GM18861 (cell line): ENCODE measurements at regions not wholly inside any gene's neighbourhood (a gene's known extent, or its start where the extent isn't known, plus 50 kb on each side); places are given as distances from the start of the nearest gene placed in this dataset.

Experiments used
- ATAC-seq: cut with Tn5 transposase; IDR thresholded peaks from one replicate; pipeline ENCODE4 v1.9.1; 2021; ENCODE audit not compliant: unreplicated experiment

GRCh38 chr4:129532573-129532972 lies 436.6 kb downstream of the C4orf33 start:
- peak; percentile 88 for ATAC-seq

DNA sequence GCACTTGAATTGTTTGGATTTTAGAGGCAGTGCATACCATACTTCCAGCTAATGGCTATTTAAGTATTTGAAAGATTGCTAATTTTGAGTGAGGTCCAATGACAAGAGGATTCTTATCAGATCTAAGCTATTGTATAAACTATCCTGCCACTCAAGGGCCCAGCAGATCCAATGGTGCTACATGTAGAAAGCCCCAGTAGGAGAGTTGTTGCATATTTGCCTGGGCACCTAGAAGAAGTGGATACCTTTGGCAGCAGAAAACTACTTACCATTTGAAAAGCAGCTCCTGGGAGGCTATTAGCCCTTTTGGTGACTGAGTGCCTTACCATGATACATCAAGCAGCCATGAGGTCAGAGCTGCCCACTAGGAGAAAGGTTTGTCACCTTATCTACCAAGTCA lies 447.3 kb downstream of the C4orf33 start:
- ATAC-seq, result no peak

DNA sequence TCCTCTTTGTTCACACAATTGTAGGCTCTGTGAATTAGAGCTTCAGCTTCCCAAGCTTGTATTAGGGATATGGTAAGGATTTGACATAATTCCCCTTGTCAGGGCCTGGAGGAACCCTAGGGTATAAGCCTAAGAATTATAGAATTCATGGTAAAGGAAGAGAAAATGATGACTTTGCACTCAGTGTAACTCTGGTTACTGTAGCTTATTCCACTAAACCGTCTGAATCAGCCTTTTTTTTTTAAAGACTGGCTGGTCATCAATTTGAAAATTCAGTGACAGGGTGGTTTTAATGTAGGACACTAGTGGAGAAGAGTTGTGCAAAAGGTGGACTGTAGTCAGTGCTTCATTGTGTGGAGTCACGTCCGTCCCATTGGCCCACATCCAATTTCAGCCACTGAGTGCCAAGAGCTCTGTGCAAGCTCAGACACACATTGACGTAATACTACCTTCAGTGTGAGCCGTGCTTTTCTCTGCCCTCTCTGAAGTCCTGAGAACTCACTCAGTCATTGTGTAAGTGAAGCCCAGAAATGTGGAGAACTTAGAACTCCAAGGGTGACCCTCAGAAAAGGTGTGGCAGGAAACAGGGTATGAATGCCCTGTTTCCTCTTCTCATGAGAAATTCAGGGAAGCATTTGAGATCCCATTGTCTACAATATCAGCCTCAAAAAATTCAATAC lies 449.8 kb downstream of the C4orf33 start:
- no peak for ATAC-seq

DNA sequence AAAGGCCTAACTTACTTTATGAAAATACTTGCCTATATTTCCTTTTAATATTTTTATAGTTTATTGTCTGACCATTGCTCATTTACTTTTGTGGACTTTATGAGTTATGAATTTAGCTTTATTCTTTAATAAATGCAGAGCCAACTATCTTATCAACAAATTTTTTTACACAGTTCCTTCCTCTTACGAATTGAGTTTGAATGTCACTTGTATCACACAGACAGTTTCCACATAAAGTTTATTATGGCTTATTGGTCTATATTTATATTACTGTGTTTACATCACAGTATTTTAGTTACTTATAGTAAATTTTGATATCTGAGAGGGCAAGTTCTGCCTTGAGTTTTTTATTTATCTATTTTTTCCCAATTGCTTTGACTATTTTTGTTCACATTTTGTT lies 450.6 kb downstream of the C4orf33 start:
- ATAC-seq, result no peak

DNA sequence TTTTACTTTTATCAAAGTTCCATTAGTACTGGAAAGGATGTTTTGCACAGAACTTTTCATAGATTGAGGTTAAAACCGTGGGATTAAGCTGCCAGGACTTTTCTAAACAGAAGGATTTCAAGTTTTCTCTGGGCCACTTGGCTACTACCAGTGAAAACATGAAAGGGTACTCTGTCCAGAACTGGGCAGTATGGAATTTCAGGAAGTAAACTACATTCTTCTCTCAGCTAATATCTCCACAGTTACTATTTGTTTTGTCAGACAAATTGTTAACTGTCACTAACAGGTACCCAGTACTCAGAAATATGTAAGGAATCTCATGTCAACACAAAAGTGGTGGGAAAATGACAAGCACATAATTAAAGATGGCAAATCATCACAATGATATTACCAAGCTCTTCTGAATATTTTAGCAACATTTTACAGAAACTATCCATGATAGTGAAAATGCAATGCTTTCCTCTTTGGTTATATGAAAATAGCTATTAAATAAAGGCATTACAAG lies 454.4 kb downstream of the C4orf33 start:
- no peak for ATAC-seq

DNA sequence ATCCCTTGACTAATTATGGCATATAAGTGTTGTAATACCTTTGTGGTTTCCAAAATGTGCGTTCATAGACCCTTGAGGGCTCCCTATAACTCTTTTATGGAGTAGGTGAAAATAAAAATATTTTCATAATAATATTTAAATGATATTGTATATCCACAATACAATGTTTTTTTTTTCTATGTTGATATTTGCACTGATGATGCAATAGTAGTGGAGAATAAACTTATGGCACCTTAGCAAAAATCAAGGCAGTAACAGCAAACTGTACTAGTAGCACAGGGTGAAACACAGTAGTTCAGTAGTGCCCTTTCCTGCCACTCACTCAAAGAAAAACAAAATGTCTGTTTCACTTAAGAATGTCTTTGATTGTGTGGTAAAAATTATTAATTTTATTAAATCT lies 465.3 kb downstream of the C4orf33 start:
- ATAC-seq, result no peak

GRCh38 chr4:129561886-129562671 lies 466.1 kb downstream of the C4orf33 start:
- ATAC-seq, result no peak

DNA sequence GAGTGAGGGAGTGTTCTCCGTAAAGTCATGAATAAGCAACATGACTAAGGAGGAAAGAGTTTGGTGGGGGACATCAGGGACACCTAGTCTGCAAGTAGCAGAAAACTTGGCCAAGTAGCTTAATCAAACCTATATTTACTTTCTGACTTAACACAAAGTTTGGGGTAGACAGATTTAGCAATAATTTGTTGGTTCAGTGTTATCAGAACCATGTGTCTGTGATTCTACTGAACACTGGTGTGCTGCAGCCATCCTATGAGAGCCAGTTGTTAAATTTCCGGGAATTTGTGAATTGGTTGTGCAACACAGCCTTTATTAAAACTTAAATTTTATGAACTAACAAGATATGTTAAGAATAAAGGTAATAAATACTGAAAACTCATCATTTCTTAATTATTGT lies 469.3 kb downstream of the C4orf33 start:
- no peak for ATAC-seq

GRCh38 chr4:129570326-129570725 lies 474.4 kb downstream of the C4orf33 start:
- no peak for ATAC-seq

- ATAC-seq, result no peak
Observed at GRCh38 chr4:129578336-129578735, 482.4 kb downstream of the C4orf33 start.

- ATAC-seq, result no peak
Observed at GRCh38 chr4:129581305-129581704, 485.4 kb downstream of the C4orf33 start.

DNA sequence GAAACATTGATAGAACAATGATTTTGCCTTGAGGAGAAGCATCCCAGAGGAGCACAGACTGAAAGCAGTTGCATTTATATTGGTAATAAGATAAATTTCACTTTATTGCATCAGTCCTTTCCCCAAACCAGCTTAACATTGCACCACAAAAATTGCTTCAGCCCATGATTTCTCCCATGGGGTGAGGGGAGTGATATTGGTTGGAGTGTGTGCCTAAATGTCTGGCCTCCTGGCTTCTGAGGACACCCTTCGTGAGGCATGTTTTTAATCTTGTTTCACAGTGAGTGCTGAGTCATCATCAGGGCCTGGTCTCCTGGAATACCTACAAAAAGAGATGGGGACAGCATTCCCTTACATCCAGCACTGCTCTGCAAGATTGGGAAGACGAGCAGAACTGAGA lies 487.9 kb downstream of the C4orf33 start:
- no peak for ATAC-seq

GRCh38 chr4:129598582-129598981 lies 502.6 kb downstream of the C4orf33 start:
- no peak for ATAC-seq

DNA sequence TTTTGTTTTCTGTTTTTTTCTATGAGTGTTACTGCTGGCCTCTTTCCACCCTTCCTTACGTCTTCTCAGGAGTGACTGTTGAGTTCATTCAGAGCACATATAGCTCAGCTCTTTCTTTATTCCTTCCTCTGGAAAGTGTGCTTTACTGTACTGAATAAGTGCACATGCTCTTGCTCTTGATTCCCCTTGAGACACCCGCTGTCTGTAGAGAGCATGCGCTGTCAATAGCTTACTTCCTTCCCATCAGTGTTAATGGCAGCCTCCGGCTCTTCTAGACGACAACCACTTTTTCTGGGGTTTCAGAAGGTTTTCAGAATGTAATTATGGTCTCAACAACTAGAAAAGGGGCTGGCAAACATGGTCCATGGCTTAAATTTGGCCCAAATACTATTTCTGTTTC lies 504.9 kb downstream of the C4orf33 start:
- no peak for ATAC-seq

- ATAC-seq, result no peak
Observed at GRCh38 chr4:129602447-129602846, 506.5 kb downstream of the C4orf33 start.

DNA sequence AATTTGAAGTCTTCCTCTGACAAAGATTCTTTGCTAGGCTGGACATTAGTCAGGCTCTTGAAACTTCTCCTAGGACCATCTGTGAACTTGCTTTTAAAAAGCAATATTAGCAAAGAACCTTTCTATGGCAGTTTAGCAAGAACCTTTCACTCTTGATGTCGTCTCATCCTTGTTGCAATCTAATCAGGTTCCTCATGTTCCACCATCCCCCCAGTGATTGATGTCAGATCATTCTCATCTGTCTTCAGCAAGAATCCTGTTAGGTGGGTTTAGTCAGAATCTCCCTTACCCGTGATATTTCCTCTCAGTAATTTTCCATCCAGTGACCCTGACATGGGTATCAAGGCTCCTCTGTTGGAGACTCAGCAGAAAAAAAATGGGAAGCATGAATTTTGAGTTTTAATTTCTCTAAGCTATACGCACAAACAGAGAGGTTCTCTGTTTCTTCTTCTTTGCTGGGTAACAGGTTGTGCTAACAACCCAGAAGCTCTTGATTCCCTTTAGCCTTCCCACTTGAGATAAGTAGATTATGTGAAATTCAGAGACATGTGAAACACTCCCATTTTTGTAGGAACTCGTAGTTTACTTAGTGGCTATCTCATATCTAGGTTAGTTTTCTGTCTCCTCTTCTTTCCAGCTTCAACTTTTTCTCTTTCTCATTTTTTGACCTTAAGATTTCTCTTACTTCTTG lies 507.4 kb downstream of the C4orf33 start:
- ATAC-seq, result no peak

GRCh38 chr4:129604632-129605255 lies 508.8 kb downstream of the C4orf33 start:
- ATAC-seq, result no peak

DNA sequence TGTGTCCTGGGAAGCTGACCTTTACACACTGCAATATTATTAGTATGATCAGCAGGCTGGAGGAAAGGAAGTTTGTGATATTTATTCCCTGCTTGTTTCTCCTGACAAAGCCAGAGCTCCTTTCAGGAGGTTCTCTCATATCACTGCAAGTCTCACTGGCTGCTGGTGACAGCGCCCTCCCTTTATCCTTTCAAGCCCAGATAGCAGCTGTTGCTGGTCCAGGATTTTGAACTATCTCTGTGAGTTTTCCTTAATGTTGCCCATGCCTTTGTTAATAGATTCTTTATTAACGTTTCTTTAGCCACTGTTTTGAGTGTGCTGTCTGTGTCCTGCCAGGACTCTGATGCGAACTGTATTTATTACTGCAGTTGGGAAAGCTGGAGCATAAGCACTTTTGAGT lies 518.7 kb downstream of the C4orf33 start:
- ATAC-seq, result no peak

DNA sequence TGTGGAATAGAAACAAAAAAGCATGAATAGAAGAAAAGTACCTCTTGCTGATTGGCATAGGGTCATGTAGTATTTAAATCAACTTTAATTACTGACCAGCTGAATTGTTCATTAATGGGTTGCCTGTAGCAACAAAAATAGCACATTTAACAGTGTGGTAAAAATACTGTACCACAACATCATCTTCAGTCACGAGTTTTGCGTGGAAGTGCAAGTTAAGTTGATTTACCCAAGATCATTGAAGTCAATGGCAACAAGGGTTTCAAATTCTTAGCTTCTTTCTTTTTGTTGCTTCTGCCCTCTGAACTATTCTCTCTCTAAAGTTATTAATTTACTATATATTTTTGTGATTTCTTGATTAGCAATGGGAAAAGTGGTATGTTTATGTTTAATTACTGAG lies 526.6 kb downstream of the C4orf33 start:
- ATAC-seq, result no peak

DNA sequence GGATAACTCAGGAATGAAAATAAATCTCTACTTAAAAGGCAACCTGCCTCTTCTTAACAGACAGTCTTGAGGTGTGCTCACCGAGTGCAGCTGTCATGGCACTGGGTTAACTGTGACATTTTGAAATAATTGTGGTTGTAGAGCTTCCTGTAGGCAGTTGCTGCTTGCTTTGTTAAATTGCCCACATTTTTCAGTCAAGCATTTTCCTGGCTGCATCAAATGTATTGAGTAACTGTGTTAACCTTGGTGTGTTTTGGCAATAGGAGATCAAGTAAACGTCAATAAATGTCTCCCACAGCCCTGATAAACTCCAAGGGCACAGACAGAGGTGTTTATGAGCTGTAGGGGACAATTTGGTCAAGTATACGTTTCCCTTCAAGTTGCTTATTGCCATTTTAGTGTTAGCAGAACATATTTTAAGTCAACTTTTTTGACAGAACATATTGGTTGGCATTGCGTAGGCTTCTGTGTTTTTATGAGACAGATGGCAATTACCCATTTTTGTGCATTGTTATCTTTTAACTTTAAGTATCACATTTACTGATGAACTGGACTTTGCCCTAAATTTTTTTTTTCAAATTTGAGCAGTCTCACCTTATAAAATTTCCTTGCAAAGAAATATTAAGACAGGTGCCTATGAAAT lies 527.4 kb downstream of the C4orf33 start:
- ATAC-seq, result no peak

DNA sequence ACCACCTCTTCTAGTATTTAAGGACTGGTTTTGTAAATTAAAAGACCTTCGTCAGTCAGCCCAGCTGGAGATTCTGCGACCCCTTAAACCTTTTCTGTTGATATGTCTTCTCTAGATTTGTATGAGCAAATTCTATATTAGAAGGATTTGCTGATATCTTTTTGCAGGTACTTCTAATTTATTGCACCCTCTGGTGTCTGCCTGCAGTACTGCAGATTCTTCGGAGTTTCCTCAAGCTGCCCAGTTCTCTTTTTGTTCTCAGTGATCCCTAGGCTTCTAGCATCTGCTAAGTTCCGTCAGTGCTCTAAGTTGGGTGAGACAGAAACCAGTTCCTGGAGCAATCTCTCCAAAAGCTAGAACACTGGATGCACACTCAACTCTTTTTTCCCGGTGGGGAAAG lies 545.2 kb downstream of the C4orf33 start:
- peak; percentile 80 for ATAC-seq
